Esophagus muscularis mucosa (tissue), 4 donors: ENCODE measurements at regions not wholly inside any gene's neighbourhood (a gene's known extent, or its start where the extent isn't known, plus 50 kb on each side); places are given as distances from the start of the nearest gene placed in this dataset.

Source experiments
- DNase-seq: peaks from one replicate; pipeline ENCODE4 v3.0.0-alpha.2; 2017; ENCODE audit errors: extremely low spot score
- H3K27ac ChIP-seq, 4 donors: fragments of 200-600 bp; sonication (generic); replicated peaks in 1 of 4; 1 replicate in 3 of 4; 2 replicates in 1 of 4; pipeline ENCODE4 v1.5.1; 2016 to 2019; ENCODE audit warnings: mild to moderate bottlenecking in 1 of 4
- H3K27me3 ChIP-seq, 4 donors: fragments of 200-600 bp; sonication (generic); one replicate each; pipeline versions ENCODE4 v1.5.1 to v1.6.0; 2016 to 2019
- H3K36me3 ChIP-seq, 4 donors: fragments of 200-600 bp; sonication (generic); one replicate each; pipeline ENCODE4 v1.5.1; 2016 to 2019
- H3K4me1 ChIP-seq, 4 donors: fragments of 200-600 bp; sonication (generic); one replicate each; pipeline ENCODE4 v1.5.1; 2016 to 2019
- H3K4me3 ChIP-seq, 4 donors: fragments of 200-600 bp; sonication (generic); 1 replicate in 2 of 4; 2 replicates in 2 of 4; pipeline ENCODE4 v1.5.1; 2016 to 2019; ENCODE audit warnings: mild to moderate bottlenecking in 4 of 4, moderate library complexity in 1 of 4
- H3K9me3 ChIP-seq, 4 donors: fragments of 200-600 bp; sonication (generic); 1 replicate in 3 of 4; 2 replicates in 1 of 4; pipeline ENCODE4 v1.5.1; 2016 to 2019
- CTCF ChIP-seq, 3 experiments: fragments of 200-600 bp in 2 of 3; fragments of 450-650 bp in 1 of 3; sonication (generic) in 2 of 3; IDR thresholded peaks; one replicate each; pipeline ENCODE4 v1.5.1; 2017 to 2019; ENCODE audit warnings: antibody characterized with exemption in 3 of 3, mild to moderate bottlenecking in 2 of 3, moderate library complexity in 1 of 3
- EP300 ChIP-seq: sonication (generic); formaldehyde crosslinking; IDR thresholded peaks from one replicate; pipeline ENCODE4 v1.6.1; 2017; ENCODE audit warnings: antibody characterized with exemption
- POLR2A ChIP-seq: fragments of 450-650 bp; IDR thresholded peaks from one replicate; pipeline ENCODE4 v1.6.1; 2017; ENCODE audit warnings: antibody characterized with exemption, moderate library complexity, mild to moderate bottlenecking, low read depth
- POLR2AphosphoS5 ChIP-seq, 2 donors: sonication (generic); formaldehyde crosslinking; IDR thresholded peaks; one replicate each; pipeline ENCODE4 v1.6.1; 2017; ENCODE audit warnings: antibody characterized with exemption in 2 of 2
- WGBS: methylation state at CpG from one replicate; pipeline ENCODE4 v1.1.5; 2018; 5-methylcytosine and 5-hydroxymethylcytosine counted together
- intact Hi-C: fragments of 100-400 bp; cut with DNase I; formaldehyde crosslinking; loops from one replicate; pipeline ENCODE4 v1.15.1; 2023

- no peak for DNase-seq
- Histone ChIP-seq H3K27ac (no peak overlapping the region), H3K27me3 (no peaks in the 10 kb centered on the region), H3K4me1 (peaks cover 0 to 7% (median 0%) of the 10 kb centered on the region in 4 donors), H3K4me3 (no peak overlapping the region), H3K36me3 (no peaks in the 10 kb centered on the region), H3K9me3 (no peaks in the 10 kb centered on the region)
- intact Hi-C loops: no loop called here
- TF ChIP-seq CTCF (IDR thresholded peaks at IDR 0.05) (no peak), POLR2A (no peak), POLR2AphosphoS5 (IDR thresholded peaks at IDR 0.05) (no peak), EP300 (no peak)
- 96% methylated on average over 1 of the region's 1 CpG for WGBS
Measured at GRCh38 chr5:124478264-124478663, 268.2 kb downstream of the ZNF608 start.

GRCh38 chr5:124477577-124477976, 268.9 kb downstream of the ZNF608 start:
- Histone ChIP-seq H3K9me3 (no peaks in the 10 kb centered on the region), H3K27me3 (no peaks in the 10 kb centered on the region), H3K27ac (no peak overlapping the region), H3K4me3 (no peak overlapping the region), H3K4me1 (peaks cover 0 to 7% (median 0%) of the 10 kb centered on the region in 4 donors), H3K36me3 (no peaks in the 10 kb centered on the region)
- TF ChIP-seq POLR2A: no peak
- TF ChIP-seq POLR2AphosphoS5 (IDR thresholded peaks at IDR 0.05): no peak
- TF ChIP-seq EP300: no peak
- no peak for TF ChIP-seq CTCF (IDR thresholded peaks at IDR 0.05)
- intact Hi-C loops: no loop called here
- no peak for DNase-seq
- WGBS: 57% methylated on average over 2 of the region's 2 CpGs

GRCh38 chr5:124477062-124477461, 269.4 kb downstream of the ZNF608 start:
- H3K9me3 ChIP-seq: no peaks in the 10 kb centered on the region
- H3K4me3 ChIP-seq: no peak overlapping the region
- no peaks in the 10 kb centered on the region for H3K27me3 ChIP-seq
- intact Hi-C loops: no loop called here
- H3K4me1 ChIP-seq: peaks cover 0 to 7% (median 0%) of the 10 kb centered on the region in 4 donors
- no peaks in the 10 kb centered on the region for H3K36me3 ChIP-seq
- no peak for TF ChIP-seq POLR2A
- TF ChIP-seq EP300: no peak
- no peak for TF ChIP-seq POLR2AphosphoS5 (IDR thresholded peaks at IDR 0.05)
- TF ChIP-seq CTCF (IDR thresholded peaks at IDR 0.05): no peak
- WGBS: 73% methylated on average over 1 of the region's 1 CpG
- no peak for DNase-seq
- H3K27ac ChIP-seq: no peak overlapping the region

- Histone ChIP-seq H3K36me3 (no peaks in the 10 kb centered on the region), H3K27ac (no peak overlapping the region), H3K4me3 (no peak overlapping the region), H3K9me3 (no peaks in the 10 kb centered on the region), H3K27me3 (no peaks in the 10 kb centered on the region), H3K4me1 (peaks cover 0 to 7% (median 0%) of the 10 kb centered on the region in 4 donors)
- intact Hi-C loops: no loop called here
- no peak for TF ChIP-seq CTCF (IDR thresholded peaks at IDR 0.05)
- 87% methylated on average over 3 of the region's 3 CpGs for WGBS
- no peak for DNase-seq
Measured at GRCh38 chr5:124474528-124475215, 271.8 kb downstream of the ZNF608 start.
